Mesothelial cell of epicardium (in vitro differentiated cells): ENCODE measurements at regions not wholly inside any gene's neighbourhood (a gene's known extent, or its start where the extent isn't known, plus 50 kb on each side); places are given as distances from the start of the nearest gene placed in this dataset.

Source experiments
- DNase-seq, 2 experiments: peaks; one replicate each; pipeline ENCODE4 v3.0.0; 2021; ENCODE audit warnings: low spot score in 2 of 2; ENCODE audit not compliant: unreplicated experiment in 2 of 2
- H3K27ac Mint-ChIP-seq: 2 replicates; pipeline ENCODE4 v1.8.0; 2021; ENCODE audit warnings: mixed read lengths
- H3K27me3 Mint-ChIP-seq: 2 replicates; pipeline ENCODE4 v1.8.0; 2021; ENCODE audit warnings: low read depth, mixed read lengths
- H3K36me3 Mint-ChIP-seq: 2 replicates; pipeline ENCODE4 v1.8.0; 2021; ENCODE audit warnings: mixed read lengths
- H3K4me1 Mint-ChIP-seq: 2 replicates; pipeline ENCODE4 v1.8.0; 2021; ENCODE audit warnings: mixed read lengths
- H3K4me3 Mint-ChIP-seq: 2 replicates; pipeline ENCODE4 v1.8.0; 2021; ENCODE audit warnings: mild to moderate bottlenecking, moderate library complexity, mixed read lengths
- H3K9me3 Mint-ChIP-seq: 2 replicates; pipeline ENCODE4 v1.8.0; 2021; ENCODE audit warnings: mixed read lengths
- CTCF ChIP-seq: fragments of 200-600 bp; sonication (generic); IDR thresholded peaks from one replicate; pipeline ENCODE4 v1.5.0; 2021; ENCODE audit warnings: antibody characterized with exemption; ENCODE audit not compliant: unreplicated experiment

GRCh38 chr14:37807722-37808121, 212.3 kb downstream of the TTC6 start:
- Mint-ChIP-seq H3K27ac (no peak overlapping the region), H3K4me1 (peaks cover 8% of the 10 kb centered on the region), H3K9me3 (no peaks in the 10 kb centered on the region), H3K27me3 (peaks cover 8% of the 10 kb centered on the region), H3K4me3 (no peak overlapping the region), H3K36me3 (no peaks in the 10 kb centered on the region)
- no peak for TF ChIP-seq CTCF
- DNase-seq, result no peak

GRCh38 chr14:37810094-37810801, 214.8 kb downstream of the TTC6 start:
- Mint-ChIP-seq H3K27me3 (no peaks in the 10 kb centered on the region), H3K36me3 (no peaks in the 10 kb centered on the region), H3K9me3 (no peaks in the 10 kb centered on the region), H3K4me1 (peaks cover 8% of the 10 kb centered on the region), H3K4me3 (no peak overlapping the region), H3K27ac (no peak overlapping the region)
- DNase-seq, result no peak
- TF ChIP-seq CTCF, result no peak

- Mint-ChIP-seq H3K4me3 (no peak overlapping the region), H3K36me3 (no peaks in the 10 kb centered on the region), H3K4me1 (peaks cover 8% of the 10 kb centered on the region), H3K27ac (no peak overlapping the region), H3K27me3 (no peaks in the 10 kb centered on the region), H3K9me3 (no peaks in the 10 kb centered on the region)
- DNase-seq, result no peak
- TF ChIP-seq CTCF, result no peak
Measured at GRCh38 chr14:37813732-37814131, 218.3 kb downstream of the TTC6 start.

GRCh38 chr14:37816135-37816534, 220.7 kb downstream of the TTC6 start:
- no peaks in the 10 kb centered on the region for H3K36me3 Mint-ChIP-seq
- H3K4me1 Mint-ChIP-seq, result no peaks in the 10 kb centered on the region
- H3K27me3 Mint-ChIP-seq, result no peaks in the 10 kb centered on the region
- H3K9me3 Mint-ChIP-seq, result no peaks in the 10 kb centered on the region
- H3K4me3 Mint-ChIP-seq, result no peak overlapping the region
- no peak overlapping the region for H3K27ac Mint-ChIP-seq
- TF ChIP-seq CTCF, result no peak
- no peak for DNase-seq

GRCh38 chr14:37816743-37817295, 221.4 kb downstream of the TTC6 start:
- Mint-ChIP-seq H3K4me3 (no peak overlapping the region), H3K27ac (no peak overlapping the region), H3K27me3 (no peaks in the 10 kb centered on the region), H3K9me3 (no peaks in the 10 kb centered on the region), H3K4me1 (no peaks in the 10 kb centered on the region), H3K36me3 (no peaks in the 10 kb centered on the region)
- no peak for TF ChIP-seq CTCF
- no peak for DNase-seq
